IMR-90 (cell line): ENCODE measurements at regions not wholly inside any gene's neighbourhood (a gene's known extent, or its start where the extent isn't known, plus 50 kb on each side); places are given as distances from the start of the nearest gene placed in this dataset.

Experiments
- ATAC-seq: fragments of 200-7000 bp; cut with Tn5 transposase; 2 replicates; pipeline ENCODE4 v1.9.1; 2020; ENCODE audit warnings: low read depth, mild to moderate bottlenecking, moderate library complexity
- BruUV-seq: library from RNA; stranded (reverse); fragments of 400-500 nt; replicated peaks from 2 replicates; lab custom pipeline; 2021; lab: Mats Ljungman, UMichigan
- CTCF ChIA-PET: fragments of 300-600 bp; formaldehyde crosslinking; extraction: SDS; loops from one replicate; lab custom pipeline; 2021; ENCODE audit warnings: antibody characterized with exemption; lab: Yijun Ruan, JAX
- POLR2A ChIA-PET: fragments of 300-600 bp; sonication (Branson Sonifier 250); formaldehyde crosslinking; loops from one replicate; lab custom pipeline; 2022; ENCODE audit warnings: antibody characterized with exemption; ENCODE audit not compliant: unreplicated experiment; lab: Charles Lee
- DNase-seq: peaks from one replicate; pipeline ENCODE4 v3.0.0; 2013
- H2AFZ ChIP-seq: replicated peaks from 2 replicates; pipeline ENCODE3; 2013; ENCODE audit warnings: low read length, mild to moderate bottlenecking; ENCODE audit not compliant: poor library complexity
- H2AK5ac ChIP-seq: 2 replicates; pipeline ENCODE4 v1.6.1; 2013; ENCODE audit warnings: low read depth, low read length, inconsistent platforms
- H2AK9ac ChIP-seq: replicated peaks from 2 replicates; pipeline ENCODE3; 2013; ENCODE audit warnings: mild to moderate bottlenecking, low read depth, low read length, moderate library complexity; ENCODE audit not compliant: poor library complexity
- H2BK120ac ChIP-seq: 2 replicates; pipeline ENCODE4 v1.6.1; 2013; ENCODE audit warnings: low read depth, low read length, inconsistent platforms
- H2BK15ac ChIP-seq: 3 replicates; pipeline ENCODE4 v1.6.1; 2013; ENCODE audit warnings: low read depth, low read length, inconsistent platforms
- H2BK20ac ChIP-seq: 2 replicates; pipeline ENCODE4 v1.6.1; 2013; ENCODE audit warnings: low read depth, mild to moderate bottlenecking, inconsistent platforms, low read length, moderate library complexity
- H2BK5ac ChIP-seq: 2 replicates; pipeline ENCODE4 v1.6.1; 2013; ENCODE audit warnings: mild to moderate bottlenecking, low read depth, low read length, inconsistent platforms; ENCODE audit not compliant: poor library complexity, severe bottlenecking
- H3K14ac ChIP-seq: replicated peaks from 2 replicates; pipeline ENCODE4 v1.6.1; 2013; ENCODE audit warnings: low read depth, low read length, inconsistent platforms
- H3K18ac ChIP-seq: 2 replicates; pipeline ENCODE4 v1.6.1; 2013; ENCODE audit warnings: low read depth, low read length, control low read depth
- H3K23ac ChIP-seq: 2 replicates; pipeline ENCODE4 v1.6.1; 2013; ENCODE audit warnings: low read depth, low read length, inconsistent platforms
- H3K27ac ChIP-seq: 2 replicates; pipeline ENCODE4 v1.5.1; 2013; ENCODE audit warnings: mild to moderate bottlenecking, control low read depth, low read length; ENCODE audit not compliant: insufficient read depth
- H3K27me3 ChIP-seq: 2 replicates; pipeline ENCODE4 v1.6.1; 2013; ENCODE audit warnings: low read length; ENCODE audit not compliant: control insufficient read depth, insufficient read depth
- H3K36me3 ChIP-seq: 2 replicates; pipeline ENCODE4 v1.6.1; 2013; ENCODE audit warnings: low read length, mixed read lengths; ENCODE audit not compliant: control insufficient read depth, insufficient read depth
- H3K4ac ChIP-seq: 2 replicates; pipeline ENCODE4 v1.6.1; 2013; ENCODE audit warnings: low read depth, low read length, inconsistent platforms
- H3K4me1 ChIP-seq: 2 replicates; pipeline ENCODE4 v1.6.1; 2013; ENCODE audit warnings: low read length, mixed read lengths; ENCODE audit not compliant: control insufficient read depth, insufficient read depth
- H3K4me2 ChIP-seq: 2 replicates; pipeline ENCODE4 v1.6.1; 2013; ENCODE audit warnings: low read depth, mild to moderate bottlenecking, control low read depth, low read length, moderate library complexity
- H3K4me3 ChIP-seq: 2 replicates; pipeline ENCODE4 v1.5.1; 2013; ENCODE audit warnings: low read depth, mild to moderate bottlenecking, control low read depth, low read length, moderate library complexity; ENCODE audit not compliant: insufficient read depth
- H3K56ac ChIP-seq: 2 replicates; pipeline ENCODE4 v1.6.1; 2013; ENCODE audit warnings: low read length, inconsistent platforms; ENCODE audit not compliant: insufficient read depth; ENCODE audit errors: extremely low read depth
- H3K79me1 ChIP-seq, 2 experiments: 2 replicates each; pipeline ENCODE4 v1.6.1; 2013; ENCODE audit warnings: low read length in 2 of 2, inconsistent platforms in 1 of 2, low read depth in 1 of 2
- H3K9ac ChIP-seq: 2 replicates; pipeline ENCODE4 v1.6.1; 2013; ENCODE audit warnings: low read depth, low read length, control low read depth
- H3K9me1 ChIP-seq: 2 replicates; pipeline ENCODE4 v1.6.1; 2013; ENCODE audit warnings: low read length, inconsistent platforms; ENCODE audit not compliant: insufficient read depth
- H3K9me3 ChIP-seq: 2 replicates; pipeline ENCODE4 v1.6.1; 2013; ENCODE audit warnings: low read length; ENCODE audit not compliant: control insufficient read depth, insufficient read depth
- H4K20me1 ChIP-seq: 2 replicates; pipeline ENCODE4 v1.6.1; 2013; ENCODE audit warnings: low read length, inconsistent platforms; ENCODE audit not compliant: insufficient read depth
- H4K5ac ChIP-seq: 2 replicates; pipeline ENCODE4 v1.6.1; 2013; ENCODE audit warnings: mild to moderate bottlenecking, low read depth, low read length, control low read depth
- H4K8ac ChIP-seq, 2 experiments: 2 replicates each; pipeline ENCODE4 v1.6.1; 2013; ENCODE audit warnings: low read depth in 2 of 2, low read length in 2 of 2, control low read depth in 1 of 2, inconsistent platforms in 1 of 2
- H4K91ac ChIP-seq: 2 replicates; pipeline ENCODE4 v1.6.1; 2013; ENCODE audit warnings: low read depth, low read length, inconsistent platforms; ENCODE audit not compliant: insufficient read depth
- CEBPB ChIP-seq: IDR thresholded peaks from 2 replicates; pipeline ENCODE4 v1.6.1; 2012; ENCODE audit warnings: low read depth, low read length, improper control_type of control experiment
- CHD1 ChIP-seq: IDR thresholded peaks from 2 replicates; pipeline ENCODE4 v1.6.1; 2012; ENCODE audit warnings: low read depth, low read length, improper control_type of control experiment
- CTCF ChIP-seq: conservative IDR thresholded peaks from 2 replicates; pipeline ENCODE4 v1.5.1; 2012; ENCODE audit warnings: mild to moderate bottlenecking, low read depth, low read length, improper control_type of control experiment
- FOS ChIP-seq: fragments of 150-350 bp; IDR thresholded peaks from 2 replicates; pipeline ENCODE4 v1.6.1; 2016; ENCODE audit warnings: low read depth, low read length
- MAFK ChIP-seq: IDR thresholded peaks from 2 replicates; pipeline ENCODE4 v1.6.1; 2012; ENCODE audit warnings: low read depth, low read length, improper control_type of control experiment
- NFE2L2 ChIP-seq: fragments of 150-350 bp; IDR thresholded peaks from 2 replicates; pipeline ENCODE4 v1.6.1; 2016; ENCODE audit warnings: low read depth, mild to moderate bottlenecking, low read length
- POLR2A ChIP-seq: IDR thresholded peaks from 2 replicates; pipeline ENCODE4 v1.6.1; 2012; ENCODE audit warnings: mild to moderate bottlenecking, low read depth, low read length
- RAD21 ChIP-seq: IDR thresholded peaks from 2 replicates; pipeline ENCODE4 v1.6.1; 2012; ENCODE audit warnings: low read length, improper control_type of control experiment
- RFX5 ChIP-seq: IDR thresholded peaks from 2 replicates; pipeline ENCODE4 v1.8.0; 2012; ENCODE audit warnings: low read depth, mild to moderate bottlenecking, low read length, moderate library complexity
- SMC3 ChIP-seq: fragments of 150-350 bp; IDR thresholded peaks from 2 replicates; pipeline ENCODE4 v1.6.1; 2016; ENCODE audit warnings: low read depth, mild to moderate bottlenecking, antibody characterized with exemption, low read length, moderate library complexity
- WGBS, 2 experiments: methylation state at CpG; one replicate each; pipeline versions ENCODE4 v1.1.5 to v1.1.7; 2013; ENCODE audit warnings: missing lambda C conversion rate in 2 of 2; ENCODE audit not compliant: insufficient read length in 1 of 2; ENCODE audit errors: extremely low coverage in 2 of 2; 5-methylcytosine and 5-hydroxymethylcytosine counted together
- dilution Hi-C: fragments of 300-500 bp; cut with HindIII; formaldehyde crosslinking; loops from one replicate; pipeline ENCODE4 v1.14.3; 2018; ENCODE audit warnings: low sequenced_read_pairs; ENCODE audit not compliant: unreplicated experiment
- in situ Hi-C: fragments of 300-500 bp; cut with MboI; formaldehyde crosslinking; loops from 3 replicates; pipeline ENCODE4 v1.14.3; 2019; ENCODE audit warnings: low sequenced_read_pairs, inconsistent platforms, mixed read lengths
- intact Hi-C: fragments of 100-400 bp; cut with micrococcal nuclease; formaldehyde crosslinking; loops from 2 replicates; pipeline ENCODE4 v1.10.0; 2022
- TF ChIP-seq, protein P1 (sequence below): fragments of 150-350 bp; IDR thresholded peaks from 2 replicates; pipeline ENCODE4 v1.6.1; 2016; ENCODE audit warnings: low read depth, mild to moderate bottlenecking, low read length, moderate library complexity, borderline replicate concordance
- TF ChIP-seq, protein P2 (sequence below): fragments of 150-350 bp; IDR thresholded peaks from 2 replicates; pipeline ENCODE4 v1.6.1; 2017; ENCODE audit warnings: mild to moderate bottlenecking, antibody characterized with exemption, low read length, low read depth

DNA sequence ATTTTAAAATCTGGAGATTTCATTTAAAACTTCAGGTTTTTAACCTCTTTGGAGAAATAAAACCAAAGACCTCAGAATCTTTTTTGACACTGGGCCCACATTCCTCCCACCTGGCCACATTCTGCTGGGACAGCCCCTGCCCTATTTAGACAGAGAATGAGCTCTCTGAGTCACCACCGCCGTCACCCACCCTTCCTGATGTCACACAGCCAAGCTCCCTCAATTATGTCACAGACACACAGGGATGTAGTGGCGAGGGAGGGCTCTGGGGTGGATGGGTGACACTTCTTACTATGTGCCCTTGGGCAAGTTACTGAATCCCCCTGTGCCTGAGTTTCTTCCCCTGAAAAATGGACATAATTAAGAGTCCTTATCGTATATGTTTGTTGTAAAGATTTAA is 162.6 kb downstream of the RAB11FIP2 start:
- no peaks in the 10 kb centered on the region for H3K9me1 ChIP-seq
- no peak overlapping the region for H3K9ac ChIP-seq
- POLR2A ChIA-PET, result no interaction called here
- dilution Hi-C loops (no loop called here), in situ Hi-C loops (no loop called here), intact Hi-C loops (no loop called here)
- no peaks in the 10 kb centered on the region for H3K27me3 ChIP-seq
- H3K4me3 ChIP-seq, result no peak overlapping the region
- CTCF ChIA-PET, result no interaction called here
- no peaks in the 10 kb centered on the region for H4K20me1 ChIP-seq
- no peak overlapping the region for H2BK5ac ChIP-seq
- H2BK20ac ChIP-seq, result no peak overlapping the region
- H4K8ac ChIP-seq, result no peak overlapping the region
- BruUV-seq, result no TSS peak
- no peak overlapping the region for H2AFZ ChIP-seq
- no peak overlapping the region for H3K4ac ChIP-seq
- no peak for DNase-seq
- no peak overlapping the region for H4K5ac ChIP-seq
- H2BK15ac ChIP-seq, result no peak overlapping the region
- no peak overlapping the region for H3K56ac ChIP-seq
- ATAC-seq, result no peak
- H3K27ac ChIP-seq, result no peak overlapping the region
- H3K9me3 ChIP-seq, result peaks cover 6% of the 10 kb centered on the region; the same call in 1 of the 2 replicates
- H3K4me1 ChIP-seq, result no peaks in the 10 kb centered on the region
- H3K18ac ChIP-seq, result no peak overlapping the region
- no peak overlapping the region for H2AK9ac ChIP-seq
- H2BK120ac ChIP-seq, result no peak overlapping the region
- no peak overlapping the region for H3K4me2 ChIP-seq
- H3K36me3 ChIP-seq, result no peaks in the 10 kb centered on the region
- H4K91ac ChIP-seq, result no peak overlapping the region
- H2AK5ac ChIP-seq, result no peak overlapping the region
- TF ChIP-seq RAD21, result no peak
- TF ChIP-seq, protein P1, sequence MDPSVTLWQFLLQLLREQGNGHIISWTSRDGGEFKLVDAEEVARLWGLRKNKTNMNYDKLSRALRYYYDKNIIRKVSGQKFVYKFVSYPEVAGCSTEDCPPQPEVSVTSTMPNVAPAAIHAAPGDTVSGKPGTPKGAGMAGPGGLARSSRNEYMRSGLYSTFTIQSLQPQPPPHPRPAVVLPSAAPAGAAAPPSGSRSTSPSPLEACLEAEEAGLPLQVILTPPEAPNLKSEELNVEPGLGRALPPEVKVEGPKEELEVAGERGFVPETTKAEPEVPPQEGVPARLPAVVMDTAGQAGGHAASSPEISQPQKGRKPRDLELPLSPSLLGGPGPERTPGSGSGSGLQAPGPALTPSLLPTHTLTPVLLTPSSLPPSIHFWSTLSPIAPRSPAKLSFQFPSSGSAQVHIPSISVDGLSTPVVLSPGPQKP, result no peak
- TF ChIP-seq RFX5, result no peak
- TF ChIP-seq CHD1, result no peak
- TF ChIP-seq SMC3, result no peak
- TF ChIP-seq POLR2A, result no peak
- TF ChIP-seq MAFK, result no peak
- TF ChIP-seq CEBPB, result no peak
- no peak for TF ChIP-seq FOS
- no peak for TF ChIP-seq CTCF
- TF ChIP-seq, protein P2, sequence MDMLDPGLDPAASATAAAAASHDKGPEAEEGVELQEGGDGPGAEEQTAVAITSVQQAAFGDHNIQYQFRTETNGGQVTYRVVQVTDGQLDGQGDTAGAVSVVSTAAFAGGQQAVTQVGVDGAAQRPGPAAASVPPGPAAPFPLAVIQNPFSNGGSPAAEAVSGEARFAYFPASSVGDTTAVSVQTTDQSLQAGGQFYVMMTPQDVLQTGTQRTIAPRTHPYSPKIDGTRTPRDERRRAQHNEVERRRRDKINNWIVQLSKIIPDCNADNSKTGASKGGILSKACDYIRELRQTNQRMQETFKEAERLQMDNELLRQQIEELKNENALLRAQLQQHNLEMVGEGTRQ, result no peak
- no peak for TF ChIP-seq NFE2L2
- no peak overlapping the region for H3K14ac ChIP-seq
- no peaks in the 10 kb centered on the region for H3K79me1 ChIP-seq
- WGBS, 2 experiments, result no CpG with 5 or more reads among the region's 4 CpGs
- no peak overlapping the region for H3K23ac ChIP-seq
